ENCODE measurements at regions not wholly inside any gene's neighbourhood (a gene's known extent, or its start where the extent isn't known, plus 50 kb on each side); places are given as distances from the start of the nearest gene placed in this dataset.

DNA sequence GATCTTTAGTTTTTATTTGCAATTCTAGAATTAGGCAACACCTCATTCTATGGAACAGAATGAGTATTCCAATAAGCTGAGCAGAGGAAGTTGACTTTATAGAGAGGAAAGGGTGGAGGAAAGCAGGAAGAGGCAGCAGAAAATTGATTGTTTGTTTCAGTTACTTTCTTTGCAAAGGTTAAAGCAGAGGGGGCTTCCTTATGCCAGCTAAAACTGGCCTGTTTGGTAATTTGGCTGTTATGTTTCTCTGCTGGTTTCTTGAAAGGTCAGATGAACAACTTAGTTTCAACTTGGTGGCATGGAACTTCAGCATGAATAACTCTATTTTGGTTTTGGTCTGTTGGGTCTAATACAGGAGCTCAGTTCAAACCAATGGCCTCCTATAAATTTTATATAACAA is 190.9 kb upstream of the IL12A start:
- no peak overlapping the region for H3K27ac ChIP-seq
- H2AFZ ChIP-seq (ENCODE audit: low read depth): no peak overlapping the region
- H3K4me3 ChIP-seq (IDR thresholded peaks at IDR 0.05; ENCODE audit: insufficient read depth, low read depth, low read length): no peak overlapping the region
- TF ChIP-seq, protein P1, sequence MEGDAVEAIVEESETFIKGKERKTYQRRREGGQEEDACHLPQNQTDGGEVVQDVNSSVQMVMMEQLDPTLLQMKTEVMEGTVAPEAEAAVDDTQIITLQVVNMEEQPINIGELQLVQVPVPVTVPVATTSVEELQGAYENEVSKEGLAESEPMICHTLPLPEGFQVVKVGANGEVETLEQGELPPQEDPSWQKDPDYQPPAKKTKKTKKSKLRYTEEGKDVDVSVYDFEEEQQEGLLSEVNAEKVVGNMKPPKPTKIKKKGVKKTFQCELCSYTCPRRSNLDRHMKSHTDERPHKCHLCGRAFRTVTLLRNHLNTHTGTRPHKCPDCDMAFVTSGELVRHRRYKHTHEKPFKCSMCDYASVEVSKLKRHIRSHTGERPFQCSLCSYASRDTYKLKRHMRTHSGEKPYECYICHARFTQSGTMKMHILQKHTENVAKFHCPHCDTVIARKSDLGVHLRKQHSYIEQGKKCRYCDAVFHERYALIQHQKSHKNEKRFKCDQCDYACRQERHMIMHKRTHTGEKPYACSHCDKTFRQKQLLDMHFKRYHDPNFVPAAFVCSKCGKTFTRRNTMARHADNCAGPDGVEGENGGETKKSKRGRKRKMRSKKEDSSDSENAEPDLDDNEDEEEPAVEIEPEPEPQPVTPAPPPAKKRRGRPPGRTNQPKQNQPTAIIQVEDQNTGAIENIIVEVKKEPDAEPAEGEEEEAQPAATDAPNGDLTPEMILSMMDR (conservative IDR thresholded peaks at IDR 0.05; ENCODE audit: low read depth, low read length): no peak
- H3K4me1 ChIP-seq (ENCODE audit: low read depth, poor library complexity, severe bottlenecking): no peaks in the 10 kb centered on the region
- no peak overlapping the region for H3K4me2 ChIP-seq
- H4K20me1 ChIP-seq (ENCODE audit: insufficient read depth): no peaks in the 10 kb centered on the region
- no peaks in the 10 kb centered on the region for H3K79me2 ChIP-seq (ENCODE audit: insufficient read depth, low read depth)
- H3K9ac ChIP-seq: no peak overlapping the region
- H3K27me3 ChIP-seq (ENCODE audit: insufficient read depth, low read depth): no peaks in the 10 kb centered on the region
- H3K36me3 ChIP-seq (ENCODE audit: insufficient read depth): no peaks in the 10 kb centered on the region

DNA sequence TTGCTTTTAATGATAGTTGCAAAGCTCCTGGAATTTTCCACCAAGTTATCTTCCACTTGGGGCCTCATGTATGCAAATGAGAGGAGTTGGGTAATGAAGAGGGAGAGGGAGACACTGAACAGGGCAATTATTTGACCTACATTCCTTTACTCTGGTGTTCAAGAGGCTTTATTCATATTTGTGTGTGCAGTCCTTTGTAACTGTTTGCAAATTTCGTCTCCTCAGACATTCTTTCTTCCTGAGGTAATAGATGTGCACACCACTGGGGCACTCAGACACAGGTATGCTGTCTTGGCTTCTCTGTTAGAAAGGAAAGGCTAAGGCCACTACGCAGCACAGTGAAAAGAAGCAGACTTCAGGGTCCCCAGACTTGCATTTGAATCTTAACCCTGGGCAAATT is 189.7 kb upstream of the IL12A start:
- Histone ChIP-seq H3K4me1 (ENCODE audit: low read depth, poor library complexity, severe bottlenecking) (no peaks in the 10 kb centered on the region), H4K20me1 (ENCODE audit: insufficient read depth) (no peaks in the 10 kb centered on the region), H3K27me3 (ENCODE audit: insufficient read depth, low read depth) (no peaks in the 10 kb centered on the region), H3K4me3 (IDR thresholded peaks at IDR 0.05; ENCODE audit: insufficient read depth, low read depth, low read length) (no peak overlapping the region), H3K79me2 (ENCODE audit: insufficient read depth, low read depth) (no peaks in the 10 kb centered on the region), H2AFZ (ENCODE audit: low read depth) (no peak overlapping the region), H3K4me2 (no peak overlapping the region), H3K36me3 (ENCODE audit: insufficient read depth) (no peaks in the 10 kb centered on the region), H3K9ac (no peak overlapping the region), H3K27ac (no peak overlapping the region)
- TF ChIP-seq, protein P1 (conservative IDR thresholded peaks at IDR 0.05; ENCODE audit: low read depth, low read length): no peak

DNA sequence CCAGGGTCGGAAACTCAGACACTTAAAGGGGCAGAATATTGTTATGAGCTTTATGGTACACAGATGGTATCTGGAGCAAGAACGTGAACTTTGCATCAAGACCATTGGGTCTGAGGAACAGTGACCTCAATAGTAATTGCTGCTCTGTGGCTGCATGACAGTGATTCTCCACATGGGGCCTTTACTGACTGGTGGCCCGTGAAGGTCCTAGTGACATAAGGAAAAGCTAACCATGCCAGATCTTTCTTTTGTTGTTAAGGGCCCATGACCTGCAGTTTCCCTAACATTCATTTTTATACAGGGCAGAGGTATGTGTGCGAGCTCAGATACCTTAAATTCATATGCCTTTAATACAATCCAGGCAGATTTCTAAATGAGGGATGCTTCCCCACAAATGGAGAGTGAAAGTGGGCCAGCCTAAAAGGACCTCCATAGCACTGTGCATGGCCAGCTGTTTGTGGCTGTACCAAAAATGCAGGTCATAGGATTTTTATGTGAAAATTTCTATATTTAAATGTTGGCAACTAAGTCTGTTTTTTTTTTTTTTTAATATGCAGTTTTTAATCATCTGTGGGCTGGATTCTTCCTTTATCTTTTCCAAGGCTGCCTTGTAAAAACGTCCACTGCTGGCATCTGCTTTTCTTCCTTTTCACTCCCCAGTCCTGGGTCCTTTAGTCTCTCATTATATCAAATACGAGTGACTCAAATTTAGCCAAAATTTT is 188.0 kb upstream of the IL12A start:
- no peak overlapping the region for H3K27ac ChIP-seq
- TF ChIP-seq, protein P1 (conservative IDR thresholded peaks at IDR 0.05; ENCODE audit: low read depth, low read length): no peak
- H3K27me3 ChIP-seq (ENCODE audit: insufficient read depth, low read depth): no peaks in the 10 kb centered on the region
- no peak overlapping the region for H3K4me2 ChIP-seq
- H3K79me2 ChIP-seq (ENCODE audit: insufficient read depth, low read depth): no peaks in the 10 kb centered on the region
- H4K20me1 ChIP-seq (ENCODE audit: insufficient read depth): no peaks in the 10 kb centered on the region
- H3K36me3 ChIP-seq (ENCODE audit: insufficient read depth): no peaks in the 10 kb centered on the region
- H3K9ac ChIP-seq: no peak overlapping the region
- H3K4me3 ChIP-seq (IDR thresholded peaks at IDR 0.05; ENCODE audit: insufficient read depth, low read depth, low read length): no peak overlapping the region
- H2AFZ ChIP-seq (ENCODE audit: low read depth): no peak overlapping the region
- no peaks in the 10 kb centered on the region for H3K4me1 ChIP-seq (ENCODE audit: low read depth, poor library complexity, severe bottlenecking)

DNA sequence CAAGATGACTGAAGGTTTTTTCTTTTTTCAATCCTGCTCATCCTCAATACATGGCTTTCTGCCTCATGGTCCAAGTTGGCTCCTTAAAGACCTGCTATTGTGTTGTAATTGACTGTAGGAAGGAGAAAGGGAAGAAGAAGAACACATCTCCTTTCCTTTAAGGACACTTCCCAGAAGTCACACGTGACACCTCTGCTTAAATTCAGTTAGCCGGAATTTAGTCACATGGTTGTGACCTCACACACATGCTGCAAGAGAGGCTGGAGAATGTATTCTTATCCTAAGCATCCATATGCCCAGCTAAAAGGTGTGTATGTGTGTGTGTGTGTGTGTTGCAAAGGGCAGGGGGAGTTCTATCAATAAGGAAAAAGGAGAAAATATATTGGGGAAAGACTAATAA is 185.8 kb upstream of the IL12A start:
- no peaks in the 10 kb centered on the region for H3K79me2 ChIP-seq (ENCODE audit: insufficient read depth, low read depth)

More for the DNA sequence above, 185.8 kb upstream of the IL12A start:
- Histone ChIP-seq H3K4me1 (ENCODE audit: low read depth, poor library complexity, severe bottlenecking) (no peaks in the 10 kb centered on the region), H3K4me2 (no peak overlapping the region), H2AFZ (ENCODE audit: low read depth) (no peak overlapping the region), H3K27ac (no peak overlapping the region), H3K27me3 (ENCODE audit: insufficient read depth, low read depth) (no peaks in the 10 kb centered on the region), H4K20me1 (ENCODE audit: insufficient read depth) (no peaks in the 10 kb centered on the region), H3K9ac (no peak overlapping the region), H3K36me3 (ENCODE audit: insufficient read depth) (no peaks in the 10 kb centered on the region), H3K4me3 (IDR thresholded peaks at IDR 0.05; ENCODE audit: insufficient read depth, low read depth, low read length) (no peak overlapping the region)
- TF ChIP-seq, protein P1 (conservative IDR thresholded peaks at IDR 0.05; ENCODE audit: low read depth, low read length): no peak

Data from KMS-11 (cell line).